HuH-7.5 (cell line): ENCODE measurements at regions not wholly inside any gene's neighbourhood (a gene's known extent, or its start where the extent isn't known, plus 50 kb on each side); places are given as distances from the start of the nearest gene placed in this dataset.

ENCODE experiments used
- DNase-seq: peaks from one replicate; pipeline ENCODE4 v3.0.0; 2011; ENCODE audit warnings: low spot score

DNA sequence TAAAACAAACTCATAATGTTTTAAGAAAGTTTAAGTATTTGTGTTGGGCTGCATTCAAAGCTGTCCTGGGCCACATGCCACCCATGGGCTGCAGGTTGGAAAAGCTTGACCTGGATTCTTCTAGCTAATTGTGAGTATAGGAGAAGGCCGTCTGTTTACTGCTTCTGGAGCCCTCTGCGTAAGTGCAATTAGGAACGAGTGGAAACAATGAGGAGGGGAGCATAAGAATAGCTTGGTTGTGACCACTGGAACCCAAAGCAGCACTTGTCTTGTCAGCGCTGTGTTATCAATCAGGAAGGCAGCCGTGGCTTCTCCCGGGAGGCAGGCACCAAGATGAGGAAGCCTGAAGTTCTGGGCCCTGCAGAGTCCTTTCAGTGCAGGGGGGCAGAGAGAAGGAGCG is 110.4 kb upstream of the MBNL2 start:
- DNase-seq = no peak

DNA sequence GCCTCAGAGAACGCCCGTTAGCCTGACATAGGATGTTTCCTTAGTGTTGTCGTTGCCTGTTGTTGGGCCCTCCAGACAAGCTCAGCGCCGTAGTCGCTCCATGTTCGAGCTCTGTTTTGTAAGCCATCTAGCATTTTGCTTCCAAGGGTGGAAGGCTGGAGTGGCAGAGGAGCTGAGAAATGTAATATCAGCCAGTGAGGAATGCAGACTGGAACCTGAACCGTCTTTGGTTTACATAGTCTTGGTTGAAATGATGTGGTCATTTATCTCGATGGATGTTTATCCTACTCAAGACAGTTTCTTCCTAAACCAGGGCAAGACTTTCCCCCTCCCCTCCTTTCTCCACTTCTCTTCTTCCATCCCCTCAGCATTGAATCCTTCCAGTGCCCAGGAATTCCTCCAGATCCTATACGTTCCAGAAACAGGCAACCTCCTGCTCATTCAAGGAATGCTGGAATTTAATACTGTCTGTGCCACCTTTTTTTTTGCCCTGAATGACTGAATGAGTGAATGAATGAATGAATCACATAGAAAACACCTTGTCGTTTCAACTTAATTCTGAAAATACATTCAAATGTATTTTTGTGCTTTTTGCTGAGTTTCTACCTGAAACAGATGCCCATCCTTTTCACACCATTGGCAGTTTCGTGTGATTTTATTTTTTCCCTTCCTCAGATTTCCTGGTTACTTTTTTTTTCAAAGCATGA is 109.5 kb upstream of the MBNL2 start:
- no peak for DNase-seq

DNA sequence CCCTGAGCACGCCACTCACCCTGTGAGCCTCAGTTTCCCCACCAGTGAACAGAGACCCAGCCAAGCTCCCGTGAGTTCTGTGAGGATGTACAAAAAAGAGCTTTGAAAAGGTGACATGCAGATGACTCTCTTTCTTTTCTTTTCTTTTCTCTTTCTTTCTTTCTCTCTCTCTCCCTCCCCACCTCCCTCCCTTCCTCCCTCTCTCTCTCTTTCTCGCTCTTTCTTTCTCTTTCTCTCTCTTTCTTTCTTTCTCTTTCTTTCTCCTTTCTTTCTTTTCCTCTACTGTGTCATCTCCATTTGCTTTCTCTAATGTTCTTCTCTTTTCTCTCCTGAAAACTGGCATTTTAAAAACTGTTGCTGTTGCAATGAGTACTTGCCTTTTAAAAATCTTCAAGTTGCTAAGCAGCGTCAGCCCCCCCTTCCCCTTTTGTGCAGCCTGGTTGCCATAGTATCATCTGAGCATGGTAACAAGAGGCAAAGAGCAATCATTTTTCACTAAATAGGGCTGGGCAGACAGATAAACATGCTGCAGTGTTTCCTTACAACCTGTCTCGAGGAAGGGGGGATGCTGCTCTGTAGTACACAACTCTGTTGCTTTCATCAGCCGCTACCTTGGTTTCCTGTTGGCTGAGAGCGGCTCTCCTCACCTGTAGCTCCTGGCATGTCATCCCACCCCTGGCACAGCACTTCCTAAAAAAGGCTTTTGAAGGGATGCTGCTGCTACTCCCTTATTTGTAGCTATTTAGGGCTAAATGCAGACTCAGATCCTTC is 108.7 kb upstream of the MBNL2 start:
- no peak for DNase-seq

DNA sequence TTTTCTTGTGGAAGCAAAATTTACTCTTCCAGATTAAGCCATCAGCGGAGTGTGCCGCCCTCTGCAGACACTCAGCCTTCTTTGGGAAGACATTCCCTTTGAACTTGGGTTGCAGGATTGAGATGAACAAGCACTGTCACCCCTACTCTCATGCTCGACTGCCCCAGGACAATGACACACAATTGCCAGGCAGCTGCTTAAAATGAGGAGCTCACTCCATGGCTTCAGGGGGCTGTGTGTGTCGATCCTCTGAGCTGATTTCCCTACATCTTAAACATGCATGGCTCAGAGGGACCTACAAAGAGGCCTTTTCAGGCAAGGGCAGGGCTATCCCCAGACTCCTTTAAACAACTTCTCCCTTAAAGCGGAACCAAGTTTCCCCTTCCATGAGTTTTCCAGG is 107.5 kb upstream of the MBNL2 start:
- no peak for DNase-seq

DNA sequence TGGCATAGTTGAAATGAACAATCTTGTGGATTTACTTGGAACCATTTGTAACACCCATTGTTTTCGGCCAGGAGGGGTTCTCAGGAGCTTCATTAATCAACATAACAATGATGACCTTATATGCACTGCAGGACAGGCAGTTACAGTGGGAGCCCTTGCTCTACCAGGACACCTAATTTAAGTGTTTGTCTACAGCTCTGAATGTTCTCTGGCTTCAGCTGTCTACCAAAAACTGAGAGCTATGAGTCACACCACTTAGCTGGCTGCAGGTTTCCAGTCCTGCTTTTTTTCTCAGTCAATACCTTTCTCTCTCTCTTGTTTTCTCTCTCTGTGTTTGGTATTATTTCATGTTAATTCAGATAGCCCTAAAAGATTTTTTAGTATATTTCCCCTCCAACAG is 105.4 kb upstream of the MBNL2 start:
- DNase-seq = no peak

DNA sequence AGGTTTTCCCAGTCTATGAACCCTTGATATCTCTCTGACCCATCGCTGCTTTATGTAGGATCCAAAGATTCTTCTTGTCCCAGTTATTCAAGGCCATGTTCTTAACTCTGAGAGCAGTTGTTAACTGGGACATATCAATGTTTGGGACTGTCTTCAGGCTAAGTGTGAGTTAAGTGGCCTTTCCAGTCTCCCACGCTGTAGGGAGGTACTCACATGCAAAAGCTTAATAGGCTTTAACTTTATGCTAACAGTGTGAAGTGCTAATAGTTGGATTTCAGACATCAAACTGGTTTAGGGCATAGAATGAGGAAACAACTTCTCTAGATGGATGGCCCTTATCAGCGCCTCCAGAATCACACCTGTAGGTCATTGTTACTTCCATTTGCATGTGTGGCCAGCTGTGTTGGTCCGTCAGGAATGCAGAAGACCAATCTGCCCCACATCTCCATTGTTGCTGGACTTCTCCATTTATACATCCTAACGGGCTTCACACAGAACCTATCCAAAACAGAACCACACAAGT is 104.7 kb upstream of the MBNL2 start:
- no peak for DNase-seq

DNA sequence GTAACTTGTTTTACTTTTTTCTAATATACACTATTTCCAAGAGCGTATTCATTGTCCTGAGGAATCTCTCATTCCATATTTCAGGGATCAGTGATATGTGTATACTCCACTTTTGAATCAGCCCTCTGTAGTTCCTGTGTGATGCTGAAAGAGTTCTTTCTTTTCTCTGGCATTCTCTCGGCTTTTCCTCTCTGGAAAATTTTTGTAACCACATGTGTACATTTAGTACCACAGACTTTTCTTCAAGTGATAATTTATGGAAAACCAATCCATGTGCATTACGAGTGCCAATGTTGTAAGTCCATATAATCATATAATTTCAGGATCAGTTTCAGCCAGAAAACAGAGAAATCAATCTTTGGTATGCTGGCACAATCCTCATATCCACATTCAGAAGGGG is 102.2 kb upstream of the MBNL2 start:
- DNase-seq = no peak

DNA sequence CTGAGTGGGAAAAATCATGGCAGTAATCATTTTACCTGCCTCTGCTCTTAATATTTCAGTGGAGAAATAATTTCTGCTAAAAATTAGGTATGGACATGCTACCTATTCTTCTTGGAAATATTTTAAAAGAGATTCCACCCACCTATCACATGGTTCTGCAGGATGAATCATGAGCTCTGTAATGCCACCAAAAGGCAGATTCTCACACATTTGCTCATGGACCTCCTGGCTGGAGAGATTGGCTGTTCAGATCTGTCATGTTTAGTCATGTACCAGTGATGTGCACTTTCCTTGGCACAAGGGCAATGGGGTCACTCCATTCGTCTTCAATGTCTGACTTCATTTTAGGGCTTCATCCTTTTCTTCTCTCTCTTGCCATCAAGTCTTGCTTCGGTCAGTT is 101.8 kb upstream of the MBNL2 start:
- no peak for DNase-seq

DNA sequence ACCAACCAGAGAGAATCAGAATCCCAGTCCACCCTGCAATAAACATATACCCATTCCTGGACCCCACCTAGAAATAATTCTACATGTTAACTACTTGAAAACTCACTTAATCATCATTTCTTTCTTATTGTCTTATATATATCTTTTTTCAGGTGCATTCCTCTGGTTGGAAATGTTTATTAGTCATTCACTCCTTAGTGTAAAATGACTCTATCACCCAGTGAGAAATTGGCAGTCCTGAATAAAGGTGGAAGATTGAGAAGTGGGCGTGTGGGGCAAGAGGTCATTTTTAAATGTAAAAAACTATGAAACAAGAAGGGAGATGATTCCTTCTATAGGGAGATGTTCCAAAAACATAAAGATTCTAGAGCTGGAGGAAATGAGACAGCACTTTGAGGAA is 101.2 kb upstream of the MBNL2 start:
- DNase-seq = no peak

DNA sequence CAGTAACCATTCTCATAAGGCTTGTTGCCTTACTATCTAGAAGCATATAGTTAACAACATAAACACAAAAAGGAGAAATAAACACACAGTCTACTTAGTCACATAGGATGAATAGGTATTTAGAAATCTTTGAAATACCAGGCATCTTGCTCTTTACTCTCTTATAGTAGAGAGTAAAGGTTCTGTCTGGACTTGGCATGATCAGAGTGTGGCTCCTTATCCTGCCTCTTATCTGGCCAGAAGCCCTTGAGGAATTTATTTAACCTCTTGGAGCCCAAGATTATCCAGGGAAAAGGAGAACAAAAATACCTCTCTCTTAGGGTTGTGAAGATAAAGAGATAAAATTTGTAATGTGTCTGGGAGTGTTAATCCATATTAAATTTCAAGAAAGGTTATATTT is 100.2 kb upstream of the MBNL2 start:
- DNase-seq = no peak

DNA sequence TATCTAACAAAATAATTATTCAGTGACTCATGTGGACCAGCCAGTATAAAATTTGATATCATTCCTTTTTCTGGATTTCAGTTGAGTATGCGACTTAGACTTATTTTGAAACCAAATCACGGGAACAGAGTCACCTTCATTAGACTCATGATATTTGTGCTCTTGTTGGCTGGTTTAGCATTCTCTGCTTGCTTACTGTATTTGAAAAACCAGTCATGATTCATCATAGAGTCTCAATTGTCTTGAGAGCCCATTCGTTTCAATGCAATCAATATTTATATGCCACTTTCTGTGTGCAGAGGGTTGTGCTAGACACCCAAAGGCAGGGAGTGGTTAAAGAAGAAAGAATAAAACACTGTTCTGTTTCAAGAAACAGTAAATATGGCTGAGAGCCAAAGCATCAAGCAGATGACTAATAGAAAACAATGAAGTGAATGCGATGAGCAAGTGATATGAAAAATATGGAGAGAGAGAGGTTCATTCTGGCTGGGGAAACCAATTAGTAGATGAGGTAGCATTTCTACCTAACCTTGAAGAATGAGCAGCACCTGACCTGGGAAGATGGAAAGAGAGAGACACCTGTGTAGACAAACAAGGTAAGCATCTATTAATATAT is 99.6 kb upstream of the MBNL2 start:
- no peak for DNase-seq

DNA sequence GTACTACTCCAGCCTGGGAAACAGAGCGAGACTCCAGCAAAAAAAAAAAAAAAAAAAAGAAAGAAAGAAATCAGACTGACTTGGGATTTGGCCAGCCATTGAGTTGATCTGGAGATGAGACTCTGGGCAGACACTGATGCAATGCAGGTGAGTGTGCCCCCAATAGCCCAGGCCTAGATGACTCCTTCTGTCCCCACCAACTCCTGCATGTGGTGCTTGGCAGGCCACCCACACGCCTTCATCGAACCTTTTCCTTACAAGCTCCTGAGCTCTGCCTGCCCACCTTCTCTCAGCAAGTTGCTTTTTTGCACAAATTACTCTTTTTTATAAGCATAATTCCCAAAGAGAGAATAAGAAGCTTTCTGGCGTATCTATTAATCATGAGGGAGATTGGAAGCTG is 97.9 kb upstream of the MBNL2 start:
- no peak for DNase-seq

DNA sequence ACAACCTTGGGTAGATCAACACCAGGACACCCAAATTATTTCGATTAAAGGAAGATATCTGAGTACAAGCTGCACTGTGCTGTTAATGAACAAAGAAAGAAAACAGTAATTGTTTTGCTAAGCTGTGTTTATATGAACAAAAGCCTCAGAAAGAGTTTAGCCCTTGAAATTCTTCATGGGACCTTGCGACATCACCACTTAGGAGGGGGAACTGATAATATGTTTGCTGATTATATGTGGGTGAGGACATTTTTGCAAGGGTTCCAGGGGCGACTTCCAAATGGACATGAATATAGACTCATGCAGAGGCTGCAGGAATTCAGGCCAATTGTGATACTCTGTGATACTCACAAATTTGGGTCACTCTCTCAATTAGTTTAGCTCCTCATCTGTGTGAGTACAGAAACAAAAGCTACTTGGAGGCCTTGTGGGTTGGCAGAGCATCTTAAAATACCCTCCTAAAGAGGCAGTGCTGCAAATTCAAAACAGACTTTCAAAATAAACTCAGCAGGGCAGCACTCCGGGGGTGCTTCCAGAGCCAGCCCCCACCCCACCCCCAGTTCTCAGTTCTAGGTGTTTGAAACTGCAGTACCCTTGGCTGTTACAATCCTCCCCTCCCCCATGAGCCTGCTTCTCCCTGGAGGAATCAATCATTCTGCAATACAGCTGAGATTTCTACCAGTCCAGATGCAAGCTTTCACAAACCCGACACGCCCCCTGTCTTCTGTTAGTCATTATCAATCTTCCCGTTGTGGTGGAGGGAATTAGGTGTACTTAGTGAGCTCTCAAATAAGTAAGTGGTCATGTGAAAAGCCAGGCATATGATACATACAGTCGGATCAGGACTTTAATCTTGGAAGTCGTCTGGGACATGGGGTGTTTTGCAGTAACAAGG is 97.0 kb upstream of the MBNL2 start:
- no peak for DNase-seq

DNA sequence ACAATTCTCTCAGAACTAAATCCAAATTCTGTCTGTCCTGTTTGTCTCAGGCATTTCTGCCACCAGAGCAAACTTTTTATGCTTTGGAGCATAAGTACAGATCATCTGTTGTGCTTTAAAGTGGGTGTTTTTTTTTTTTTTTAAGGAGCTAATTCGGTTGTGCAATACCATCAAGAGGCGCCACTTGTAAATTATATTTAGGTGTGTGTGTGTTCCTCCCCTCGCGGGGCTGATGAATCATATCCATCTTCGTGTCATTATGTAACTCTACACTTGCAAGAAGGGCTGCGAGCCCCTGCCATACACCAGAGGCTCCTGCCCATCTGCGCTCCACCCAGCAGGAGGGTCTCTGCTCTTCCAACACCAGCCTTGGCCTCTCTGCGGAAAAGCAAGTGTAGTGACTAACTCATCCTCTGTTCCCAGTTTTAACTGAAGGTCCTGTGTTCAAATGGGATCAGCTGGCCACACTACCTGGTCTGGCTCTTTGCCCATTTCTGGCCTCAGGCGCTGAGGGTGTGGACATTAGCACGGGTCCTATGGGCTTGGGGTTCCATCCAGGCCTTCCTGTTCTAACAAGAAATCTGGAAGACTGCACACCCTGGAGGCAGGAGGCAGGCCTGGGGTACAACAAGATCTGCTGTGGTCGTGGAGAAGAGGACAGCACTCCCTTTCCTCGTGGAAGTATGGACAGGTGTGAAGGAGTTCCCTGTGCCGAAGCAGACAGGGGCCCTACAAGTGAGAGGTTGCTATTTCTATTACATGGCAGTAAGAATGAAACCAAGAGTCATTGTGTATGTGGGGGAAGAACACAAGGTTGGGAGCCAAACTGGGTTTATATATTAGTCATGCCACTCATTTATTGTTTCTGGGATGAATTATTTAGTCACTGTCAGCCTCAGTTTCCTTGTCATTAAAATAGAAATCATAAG is 96.1 kb upstream of the MBNL2 start:
- no peak for DNase-seq

DNA sequence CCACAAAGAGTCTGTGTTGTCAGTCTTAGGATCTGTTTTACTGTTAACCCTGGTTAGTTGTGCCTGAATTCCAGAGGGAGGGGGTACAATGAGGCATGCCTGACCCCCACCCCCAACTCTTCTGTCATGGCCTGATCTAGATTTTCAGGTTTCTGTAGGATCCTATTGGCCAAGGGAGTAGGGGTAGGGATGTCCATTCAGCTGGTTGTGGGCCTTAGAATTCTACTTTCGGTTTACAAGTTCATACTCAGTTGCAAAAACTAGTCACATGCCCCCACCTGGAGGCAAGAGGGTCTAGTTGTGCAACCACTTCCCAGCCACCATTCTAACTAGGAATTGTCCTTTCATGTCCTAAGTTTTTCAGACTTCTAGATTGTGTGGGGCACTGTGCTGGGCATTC is 94.3 kb upstream of the MBNL2 start:
- no peak for DNase-seq

DNA sequence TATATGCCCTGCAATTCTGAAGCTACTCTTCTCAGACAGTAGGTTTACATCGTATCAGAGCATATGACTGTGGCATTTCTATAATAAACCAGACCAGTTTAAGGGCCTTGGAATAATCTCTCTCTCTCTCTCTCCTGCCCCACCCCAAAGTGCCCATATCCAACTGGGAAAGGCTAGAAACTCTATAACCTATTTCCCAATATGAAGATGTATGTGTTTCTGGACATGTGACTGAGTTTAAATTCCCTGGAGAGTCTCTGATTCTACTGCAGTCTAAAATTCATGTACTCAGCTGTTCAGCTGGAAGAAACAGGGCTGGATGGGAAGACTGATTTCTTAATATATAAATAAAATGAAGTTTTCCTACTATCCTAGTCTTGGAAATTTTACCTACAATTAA is 91.9 kb upstream of the MBNL2 start:
- DNase-seq = no peak

DNA sequence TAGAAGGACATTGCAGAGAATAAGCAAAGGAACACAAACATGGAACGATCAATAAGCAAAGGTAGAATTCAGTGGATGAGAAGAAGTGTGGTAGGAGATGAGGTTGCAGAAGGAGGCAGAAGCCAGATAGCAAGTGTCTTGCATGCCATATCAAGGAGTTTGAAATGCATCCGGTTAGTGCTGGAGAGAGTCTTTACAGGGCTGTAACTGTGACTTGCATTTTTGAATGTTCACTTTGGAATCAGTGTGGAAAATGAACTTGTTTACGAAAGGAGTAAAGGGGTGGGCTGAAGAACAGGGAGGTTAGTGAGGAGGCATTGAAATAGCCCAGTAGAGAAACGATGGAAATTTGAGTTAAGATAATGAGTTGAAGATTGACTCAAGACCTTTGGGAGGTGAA is 90.7 kb upstream of the MBNL2 start:
- no peak for DNase-seq

DNA sequence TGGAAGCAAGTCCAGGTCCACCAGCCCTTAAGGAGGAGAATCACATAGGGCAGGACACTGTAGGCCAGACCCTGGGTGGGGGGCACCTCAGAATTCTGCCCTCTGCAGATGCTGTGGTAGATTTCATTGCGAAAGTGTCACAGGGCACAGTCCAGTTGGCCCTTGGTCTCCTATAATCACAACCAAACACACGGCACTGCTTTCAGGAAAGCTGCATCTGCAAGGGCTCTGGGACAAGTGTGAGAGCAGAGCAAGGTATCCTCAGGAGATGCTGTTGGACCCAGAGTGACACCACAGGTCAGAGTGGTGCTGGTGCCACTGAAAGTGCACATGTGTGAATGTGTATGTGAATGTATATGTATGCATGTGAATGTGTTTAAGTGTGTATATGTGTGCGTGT is 88.6 kb upstream of the MBNL2 start:
- no peak for DNase-seq

DNA sequence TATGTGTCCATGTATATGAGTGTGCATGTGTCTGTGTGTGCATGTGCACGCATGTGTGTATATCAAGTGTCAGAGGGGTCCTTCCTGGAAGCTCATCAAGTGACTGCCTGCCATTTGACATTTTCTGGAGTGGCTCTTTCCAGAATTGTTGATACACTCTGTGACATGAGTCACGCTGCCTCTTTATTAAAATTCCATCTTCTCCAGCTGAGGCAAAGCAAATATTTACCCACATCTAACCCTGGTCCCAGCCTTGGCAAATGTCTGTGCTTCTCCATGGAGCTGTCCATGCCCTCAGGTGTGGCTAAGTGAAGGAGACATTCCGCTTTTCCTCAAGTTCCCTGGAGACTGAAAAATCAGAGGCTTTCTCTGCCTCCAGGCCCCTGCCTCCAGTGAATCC is 88.2 kb upstream of the MBNL2 start:
- no peak for DNase-seq

DNA sequence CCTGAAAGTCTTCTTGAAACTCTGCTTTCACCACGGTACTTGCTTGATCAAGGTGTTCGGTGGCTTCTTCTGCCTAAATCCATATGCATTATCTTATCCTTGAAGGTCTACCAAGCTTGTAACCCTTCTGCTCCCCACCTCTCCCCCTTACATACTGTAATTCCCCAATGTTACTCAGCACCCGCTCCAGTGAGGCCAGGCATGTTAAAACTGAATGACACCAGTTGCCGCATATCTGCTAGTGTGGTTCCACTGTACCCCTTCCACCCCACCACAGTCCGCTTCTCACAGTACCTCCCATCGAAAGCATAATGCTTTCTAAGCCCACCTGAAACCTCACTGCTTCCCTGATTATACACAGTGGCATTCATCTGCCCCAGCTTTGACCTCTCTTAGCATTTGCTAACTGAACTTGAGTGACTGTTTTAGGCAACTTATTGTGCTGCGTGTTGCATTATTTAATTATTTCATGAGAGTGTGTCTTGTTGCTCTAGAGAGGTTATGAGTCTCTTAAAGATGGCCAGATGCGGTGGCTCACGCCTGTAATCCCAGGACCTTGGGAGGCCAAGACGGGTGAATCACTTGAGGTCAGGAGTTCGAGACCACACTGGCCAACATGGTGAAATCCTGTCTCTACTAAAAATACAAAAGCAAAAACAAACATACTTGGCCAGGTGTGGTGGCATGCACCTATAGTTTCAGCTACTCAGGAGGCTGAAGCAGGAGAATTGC is 87.6 kb upstream of the MBNL2 start:
- DNase-seq = no peak
